Neutrophil (primary cell): ENCODE measurements at regions not wholly inside any gene's neighbourhood (a gene's known extent, or its start where the extent isn't known, plus 50 kb on each side); places are given as distances from the start of the nearest gene placed in this dataset.

ENCODE experiments used
- H3K27ac ChIP-seq: fragments of 200-600 bp; sonication (generic); 2 replicates; pipeline ENCODE4 v1.5.1; 2016; ENCODE audit warnings: mild to moderate bottlenecking, moderate library complexity
- H3K27me3 ChIP-seq: fragments of 200-600 bp; sonication (generic); 2 replicates; pipeline ENCODE4 v1.6.0; 2016; ENCODE audit warnings: mild to moderate bottlenecking
- H3K36me3 ChIP-seq: fragments of 200-600 bp; sonication (generic); 2 replicates; pipeline ENCODE4 v1.5.1; 2017
- H3K4me1 ChIP-seq, 2 experiments: fragments of 200-600 bp in 1 of 2; sonication (generic) in 1 of 2; 1 replicate in 1 of 2; 2 replicates in 1 of 2; pipeline versions ENCODE4 v1.5.1 to v1.6.1; 2013 to 2016; ENCODE audit warnings: low read depth in 1 of 2, low read length in 1 of 2, mild to moderate bottlenecking in 1 of 2, moderate library complexity in 1 of 2; ENCODE audit not compliant: control insufficient read depth in 1 of 2, insufficient read depth in 1 of 2
- H3K4me3 ChIP-seq, 2 experiments: fragments of 200-600 bp in 1 of 2; sonication (generic) in 1 of 2; 1 replicate in 1 of 2; 2 replicates in 1 of 2; pipeline ENCODE4 v1.5.1; 2013 to 2016; ENCODE audit warnings: low read depth in 1 of 2, low read length in 1 of 2, mild to moderate bottlenecking in 1 of 2, moderate library complexity in 1 of 2
- H3K9me3 ChIP-seq: fragments of 200-600 bp; sonication (generic); 2 replicates; pipeline ENCODE4 v1.5.1; 2016
- CTCF ChIP-seq: fragments of 200-600 bp; sonication (generic); IDR thresholded peaks from 2 replicates; pipeline ENCODE4 v1.5.1; 2016; ENCODE audit warnings: antibody characterized with exemption

DNA sequence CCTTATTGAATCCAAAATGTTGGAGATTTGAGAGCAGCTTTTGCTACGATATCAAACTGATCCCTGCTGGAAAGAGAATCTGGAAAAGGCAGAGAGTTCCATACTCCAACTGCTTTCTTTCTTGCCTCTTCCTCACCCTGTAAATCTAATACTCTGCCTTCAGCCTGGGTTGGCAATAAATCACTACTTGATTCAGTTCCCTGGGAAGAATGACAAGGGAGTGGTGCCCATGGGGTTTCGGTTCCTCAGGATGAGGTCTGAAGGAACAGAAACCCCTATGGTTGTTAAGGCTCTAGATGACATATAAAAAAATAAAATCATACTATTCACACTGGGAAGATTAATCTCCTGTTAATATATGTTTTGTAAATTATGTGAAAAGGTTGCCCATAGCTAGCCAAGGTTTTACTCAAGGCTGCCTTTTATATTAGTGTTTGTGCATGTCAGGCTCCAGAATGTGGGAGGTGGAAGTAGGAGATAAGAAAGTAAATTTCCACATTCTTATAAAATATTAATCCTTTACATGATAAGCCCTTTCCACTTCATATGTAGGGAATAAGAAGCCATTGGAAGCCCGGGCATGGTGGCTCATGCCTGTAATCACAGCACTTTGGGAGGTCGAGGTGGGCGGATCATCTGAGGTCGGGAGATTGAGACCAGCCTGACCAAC, 106.2 kb upstream of the CACNA2D1 start:
- H3K27me3 ChIP-seq = no peaks in the 10 kb centered on the region
- H3K4me3 ChIP-seq = no peak overlapping the region
- TF ChIP-seq CTCF = no peak
- no peak overlapping the region for H3K27ac ChIP-seq
- no peaks in the 10 kb centered on the region for H3K36me3 ChIP-seq
- H3K4me1 ChIP-seq = no peaks in the 10 kb centered on the region
- no peaks in the 10 kb centered on the region for H3K9me3 ChIP-seq

- H3K27ac ChIP-seq = no peak overlapping the region
- H3K4me3 ChIP-seq = no peak overlapping the region
- no peaks in the 10 kb centered on the region for H3K4me1 ChIP-seq
- TF ChIP-seq CTCF = no peak
- H3K36me3 ChIP-seq = no peaks in the 10 kb centered on the region
- H3K27me3 ChIP-seq = no peaks in the 10 kb centered on the region
- no peaks in the 10 kb centered on the region for H3K9me3 ChIP-seq
These were observed 104.6 kb upstream of the CACNA2D1 start for GRCh38 chr7:82548141-82548688.

DNA sequence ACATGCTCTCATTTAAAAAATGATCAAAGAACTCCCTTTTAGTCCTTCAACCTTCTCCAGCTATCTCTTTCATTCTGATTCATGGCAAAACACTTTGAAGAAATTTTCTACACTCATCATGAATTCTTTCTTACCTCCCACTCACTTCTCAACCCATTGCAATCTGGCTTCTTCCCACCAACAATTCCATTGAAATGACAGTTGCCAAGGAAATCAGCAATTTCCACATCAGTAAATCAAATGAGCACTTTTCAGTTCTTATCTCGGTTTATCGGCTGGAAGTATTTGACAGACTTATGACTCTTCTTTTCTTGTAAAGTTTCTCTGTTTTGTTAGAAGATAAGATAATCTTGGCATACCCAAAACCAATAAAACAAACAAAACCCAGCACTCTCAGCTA, 99.1 kb upstream of the CACNA2D1 start:
- no peak overlapping the region for H3K27ac ChIP-seq
- H3K36me3 ChIP-seq = no peaks in the 10 kb centered on the region
- H3K4me3 ChIP-seq = no peak overlapping the region
- H3K4me1 ChIP-seq = no peaks in the 10 kb centered on the region
- no peaks in the 10 kb centered on the region for H3K27me3 ChIP-seq
- H3K9me3 ChIP-seq = no peaks in the 10 kb centered on the region
- TF ChIP-seq CTCF = no peak

DNA sequence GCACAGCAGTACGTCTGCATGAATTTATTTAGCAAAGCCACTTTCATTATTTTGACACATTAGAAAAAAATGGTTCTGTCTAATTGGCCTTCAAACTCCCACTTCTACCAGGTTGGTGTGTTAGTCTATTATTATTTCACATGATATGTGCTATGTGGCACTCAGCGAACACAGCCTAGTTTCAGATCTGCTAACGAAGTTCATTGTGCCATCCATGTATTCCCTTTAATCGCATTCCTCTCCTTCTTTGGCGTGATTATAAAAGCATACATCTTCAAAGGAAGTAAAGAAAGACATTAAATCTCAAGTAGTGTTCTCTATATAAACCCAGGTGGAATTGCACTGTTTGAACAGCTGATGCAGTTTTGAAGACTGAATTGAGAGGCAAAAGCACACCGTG, 96.4 kb upstream of the CACNA2D1 start:
- no peaks in the 10 kb centered on the region for H3K36me3 ChIP-seq
- TF ChIP-seq CTCF = no peak
- H3K4me1 ChIP-seq = no peaks in the 10 kb centered on the region
- H3K27ac ChIP-seq = no peak overlapping the region
- H3K27me3 ChIP-seq = no peaks in the 10 kb centered on the region
- H3K4me3 ChIP-seq = no peak overlapping the region
- H3K9me3 ChIP-seq = no peaks in the 10 kb centered on the region

DNA sequence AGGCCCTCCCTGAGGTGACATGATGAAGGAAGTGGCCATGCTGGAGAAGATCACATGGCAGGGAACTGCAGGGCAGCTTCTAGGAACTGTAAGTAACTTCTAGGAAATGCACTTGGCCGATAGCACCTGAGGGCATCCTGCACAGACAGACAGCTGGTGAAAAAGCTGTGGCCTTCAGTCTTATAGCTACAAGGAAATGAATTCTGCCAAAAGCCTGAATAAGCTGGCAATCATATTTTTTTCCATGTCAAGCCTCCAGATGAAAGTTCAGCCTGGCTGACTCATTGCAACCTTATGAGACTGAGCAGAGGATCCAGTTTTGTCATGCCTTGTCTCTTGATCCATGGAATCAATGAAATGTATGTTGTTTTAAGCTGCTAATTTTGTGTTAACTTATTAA, 91.1 kb upstream of the CACNA2D1 start:
- H3K27me3 ChIP-seq = no peaks in the 10 kb centered on the region
- H3K4me1 ChIP-seq = no peaks in the 10 kb centered on the region
- no peak overlapping the region for H3K27ac ChIP-seq
- H3K9me3 ChIP-seq = no peaks in the 10 kb centered on the region
- no peaks in the 10 kb centered on the region for H3K36me3 ChIP-seq
- no peak overlapping the region for H3K4me3 ChIP-seq
- no peak for TF ChIP-seq CTCF
